Left ventricle myocardium inferior (tissue), 1 donor: ENCODE measurements at regions not wholly inside any gene's neighbourhood (a gene's known extent, or its start where the extent isn't known, plus 50 kb on each side); places are given as distances from the start of the nearest gene placed in this dataset.

Source experiments
- DNase-seq: peaks from one replicate; pipeline ENCODE4 v3.0.0-alpha.2; 2020
- H3K27ac ChIP-seq: fragments of 200-600 bp; replicated peaks from 2 replicates; pipeline ENCODE4 v1.8.0; 2021
- H3K27me3 ChIP-seq: fragments of 200-600 bp; 2 replicates; pipeline ENCODE4 v1.8.0; 2021; ENCODE audit warnings: low read depth
- H3K36me3 ChIP-seq: fragments of 200-600 bp; 2 replicates; pipeline ENCODE4 v1.8.0; 2021
- H3K4me1 ChIP-seq: fragments of 200-600 bp; 2 replicates; pipeline ENCODE4 v1.8.0; 2021
- H3K4me3 ChIP-seq: fragments of 200-600 bp; 2 replicates; pipeline ENCODE4 v1.8.0; 2021; ENCODE audit warnings: mild to moderate bottlenecking, moderate library complexity
- H3K9me3 ChIP-seq: fragments of 200-600 bp; replicated peaks from 2 replicates; pipeline ENCODE4 v1.8.0; 2021
- CTCF ChIP-seq: fragments of 200-600 bp; IDR thresholded peaks from 2 replicates; pipeline ENCODE4 v1.8.0; 2021; ENCODE audit warnings: antibody characterized with exemption, mild to moderate bottlenecking, borderline replicate concordance
- intact Hi-C: fragments of 100-400 bp; cut with micrococcal nuclease; formaldehyde crosslinking; loops from one replicate; pipeline ENCODE4 v1.11.0; 2022
- donor health status: DM: no; HTN: yes; CAD: no; lungs with severe emphysema.

GRCh38 chr2:238771218-238771617, 76.7 kb upstream of the TWIST2 start:
- peaks cover 9% of the 10 kb centered on the region for H3K9me3 ChIP-seq
- H3K36me3 ChIP-seq = no peaks in the 10 kb centered on the region
- TF ChIP-seq CTCF = no peak
- intact Hi-C loops = no loop called here
- H3K4me1 ChIP-seq = no peaks in the 10 kb centered on the region
- H3K27me3 ChIP-seq = peaks cover 63% of the 10 kb centered on the region
- H3K27ac ChIP-seq = no peak overlapping the region
- H3K4me3 ChIP-seq = no peak overlapping the region
- DNase-seq = no peak

- Histone ChIP-seq H3K4me1 (no peaks in the 10 kb centered on the region), H3K36me3 (no peaks in the 10 kb centered on the region), H3K4me3 (no peak overlapping the region), H3K27me3 (peaks cover 59% of the 10 kb centered on the region), H3K27ac (no peak overlapping the region), H3K9me3 (peaks cover 9% of the 10 kb centered on the region)
- no peak for DNase-seq
- intact Hi-C loops = no loop called here
- no peak for TF ChIP-seq CTCF
These were observed 76.2 kb upstream of the TWIST2 start for GRCh38 chr2:238771639-238772038.

GRCh38 chr2:238772635-238773297, 75.1 kb upstream of the TWIST2 start:
- H3K4me1 ChIP-seq = no peaks in the 10 kb centered on the region
- intact Hi-C loops = no loop called here
- H3K27me3 ChIP-seq = peaks cover 55% of the 10 kb centered on the region
- no peak for TF ChIP-seq CTCF
- no peaks in the 10 kb centered on the region for H3K36me3 ChIP-seq
- no peak overlapping the region for H3K27ac ChIP-seq
- H3K9me3 ChIP-seq = peaks cover 9% of the 10 kb centered on the region
- no peak overlapping the region for H3K4me3 ChIP-seq
- DNase-seq = no peak

GRCh38 chr2:238773472-238773871, 74.4 kb upstream of the TWIST2 start:
- no peak overlapping the region for H3K4me3 ChIP-seq
- peaks cover 52% of the 10 kb centered on the region for H3K27me3 ChIP-seq
- H3K9me3 ChIP-seq = peaks cover 5% of the 10 kb centered on the region
- TF ChIP-seq CTCF = no peak
- no peak for DNase-seq
- intact Hi-C loops = no loop called here
- H3K36me3 ChIP-seq = no peaks in the 10 kb centered on the region
- H3K4me1 ChIP-seq = no peaks in the 10 kb centered on the region
- H3K27ac ChIP-seq = no peak overlapping the region

GRCh38 chr2:238774071-238774470, 73.8 kb upstream of the TWIST2 start:
- DNase-seq = no peak
- no peaks in the 10 kb centered on the region for H3K9me3 ChIP-seq
- no peak overlapping the region for H3K27ac ChIP-seq
- no peak overlapping the region for H3K4me3 ChIP-seq
- no peaks in the 10 kb centered on the region for H3K36me3 ChIP-seq
- TF ChIP-seq CTCF = no peak
- no peaks in the 10 kb centered on the region for H3K4me1 ChIP-seq
- intact Hi-C loops = no loop called here
- peaks cover 47% of the 10 kb centered on the region for H3K27me3 ChIP-seq
